Iris pigment epithelial cell (primary cell): ENCODE measurements at regions not wholly inside any gene's neighbourhood (a gene's known extent, or its start where the extent isn't known, plus 50 kb on each side); places are given as distances from the start of the nearest gene placed in this dataset.
"Not testable (repeated sequence)": the region's sequence is repeated elsewhere in the genome, so short reads cannot be mapped to it uniquely, and the experiment has no call there.

Experiments
- DNase-seq: peaks from one replicate; pipeline ENCODE4 v3.0.0-alpha.2; 2011; ENCODE audit warnings: low read depth

- no peak for DNase-seq
Measured at GRCh38 chr13:87206708-87207107, 464.5 kb upstream of the SLITRK5 start.

GRCh38 chr13:87207280-87208003 lies 463.7 kb upstream of the SLITRK5 start:
- peak; percentile 4 for DNase-seq

- DNase-seq: no peak
Measured at GRCh38 chr13:87208636-87209035, 462.5 kb upstream of the SLITRK5 start.

- DNase-seq: peak; percentile 76
Measured at GRCh38 chr13:87234981-87235380, 436.2 kb upstream of the SLITRK5 start.

- peak; percentile 15 for DNase-seq
Measured at GRCh38 chr13:87235621-87236020, 435.6 kb upstream of the SLITRK5 start.

GRCh38 chr13:87244256-87244890 lies 426.8 kb upstream of the SLITRK5 start:
- DNase-seq: no peak

GRCh38 chr13:87249847-87250246 lies 421.3 kb upstream of the SLITRK5 start:
- not testable (repeated sequence) for DNase-seq

GRCh38 chr13:87255394-87255793 lies 415.8 kb upstream of the SLITRK5 start:
- no peak for DNase-seq

GRCh38 chr13:87259479-87260083 lies 411.6 kb upstream of the SLITRK5 start:
- peak; percentile 17 for DNase-seq

- DNase-seq: peak; percentile 28
Measured at GRCh38 chr13:87274209-87274819, 396.9 kb upstream of the SLITRK5 start.

GRCh38 chr13:87280139-87280538 lies 391.0 kb upstream of the SLITRK5 start:
- peak; percentile 1 for DNase-seq

GRCh38 chr13:87287721-87288120 lies 383.4 kb upstream of the SLITRK5 start:
- DNase-seq: no peak

- peak; percentile 12 for DNase-seq
Measured at GRCh38 chr13:87295636-87296035, 375.5 kb upstream of the SLITRK5 start.

- DNase-seq: no peak
Measured at GRCh38 chr13:87302034-87302433, 369.1 kb upstream of the SLITRK5 start.

GRCh38 chr13:87302931-87303330 lies 368.2 kb upstream of the SLITRK5 start:
- DNase-seq: no peak

- DNase-seq: no peak
Measured at GRCh38 chr13:87311165-87311564, 360.0 kb upstream of the SLITRK5 start.

GRCh38 chr13:87314822-87315221 lies 356.3 kb upstream of the SLITRK5 start:
- no peak for DNase-seq

- DNase-seq: no peak
Measured at GRCh38 chr13:87322386-87322785, 348.8 kb upstream of the SLITRK5 start.

GRCh38 chr13:87324558-87324957 lies 346.6 kb upstream of the SLITRK5 start:
- DNase-seq: no peak

- DNase-seq: peak; percentile 5
Measured at GRCh38 chr13:87331178-87331577, 340.0 kb upstream of the SLITRK5 start.

- no peak for DNase-seq
Measured at GRCh38 chr13:87333599-87333998, 337.6 kb upstream of the SLITRK5 start.

- no peak for DNase-seq
Measured at GRCh38 chr13:87334176-87334575, 337.0 kb upstream of the SLITRK5 start.

GRCh38 chr13:87336346-87336889 lies 334.8 kb upstream of the SLITRK5 start:
- not testable (repeated sequence) for DNase-seq
